ENCODE measurements at regions not wholly inside any gene's neighbourhood (a gene's known extent, or its start where the extent isn't known, plus 50 kb on each side); places are given as distances from the start of the nearest gene placed in this dataset.
A peak's percentile ranks its signal among the peaks of the same experiment; 100 is the strongest.

DNA sequence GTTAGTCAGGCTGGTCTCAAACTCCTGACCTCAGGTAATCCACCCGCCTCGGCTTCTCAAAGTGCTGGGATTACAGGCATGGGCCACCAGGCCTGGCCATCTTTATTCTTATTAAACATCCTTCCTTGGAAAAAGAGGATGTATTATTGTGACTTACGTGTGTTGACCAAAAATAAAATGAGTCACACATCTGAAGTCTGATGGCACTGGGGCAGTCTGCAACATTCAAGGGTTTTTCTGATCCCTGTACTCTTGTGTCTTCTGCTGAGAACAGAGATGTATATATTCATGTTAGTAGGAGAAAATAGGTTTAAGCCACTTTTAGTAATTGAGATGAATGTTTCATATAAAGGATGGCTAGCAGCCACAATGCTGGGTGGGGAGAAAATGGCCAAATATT, 129.9 kb upstream of the RIPOR2 start:
- no peak for DNase-seq (ENCODE audit: low read depth in 2 of 2)

DNA sequence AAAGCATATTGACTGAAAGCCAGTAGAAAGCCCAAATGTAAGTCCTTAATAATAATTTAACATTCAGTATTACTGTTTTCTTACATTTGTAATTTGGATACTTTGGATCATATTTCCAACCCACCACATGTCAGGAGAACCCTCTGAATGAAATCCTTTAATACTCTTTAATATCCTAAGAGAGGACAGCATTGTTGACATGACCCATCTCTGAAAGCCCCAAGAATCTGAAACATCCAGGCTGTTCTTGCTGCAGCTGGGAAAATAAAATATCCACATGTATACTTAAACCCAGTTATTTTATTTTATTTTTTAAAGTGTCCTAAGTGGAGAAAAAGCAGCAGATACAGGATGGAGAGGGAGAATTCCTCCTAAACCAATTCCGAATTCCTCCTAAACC, 130.8 kb upstream of the RIPOR2 start:
- no peak for DNase-seq (ENCODE audit: low read depth in 2 of 2)

DNA sequence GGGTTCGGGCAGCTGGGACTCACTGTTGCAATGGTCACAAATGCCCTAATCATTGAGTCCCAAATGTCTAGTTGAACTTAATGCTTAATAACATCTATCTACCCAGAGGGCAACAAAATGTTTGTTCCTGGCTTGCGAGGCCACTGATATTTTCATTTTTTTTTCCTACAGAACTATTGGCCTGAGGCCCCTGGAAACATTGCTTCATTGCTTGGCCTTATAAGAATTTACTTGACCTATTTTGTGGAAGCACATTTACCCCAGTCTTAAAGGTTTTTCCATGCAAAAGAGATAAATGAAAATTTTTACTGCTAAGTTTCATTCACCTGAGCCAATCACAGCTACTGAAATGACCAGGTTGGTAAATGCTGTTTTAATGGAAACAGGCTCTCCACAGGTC, 133.1 kb upstream of the RIPOR2 start:
- DNase-seq (ENCODE audit: low read depth in 2 of 2), result no peak

DNA sequence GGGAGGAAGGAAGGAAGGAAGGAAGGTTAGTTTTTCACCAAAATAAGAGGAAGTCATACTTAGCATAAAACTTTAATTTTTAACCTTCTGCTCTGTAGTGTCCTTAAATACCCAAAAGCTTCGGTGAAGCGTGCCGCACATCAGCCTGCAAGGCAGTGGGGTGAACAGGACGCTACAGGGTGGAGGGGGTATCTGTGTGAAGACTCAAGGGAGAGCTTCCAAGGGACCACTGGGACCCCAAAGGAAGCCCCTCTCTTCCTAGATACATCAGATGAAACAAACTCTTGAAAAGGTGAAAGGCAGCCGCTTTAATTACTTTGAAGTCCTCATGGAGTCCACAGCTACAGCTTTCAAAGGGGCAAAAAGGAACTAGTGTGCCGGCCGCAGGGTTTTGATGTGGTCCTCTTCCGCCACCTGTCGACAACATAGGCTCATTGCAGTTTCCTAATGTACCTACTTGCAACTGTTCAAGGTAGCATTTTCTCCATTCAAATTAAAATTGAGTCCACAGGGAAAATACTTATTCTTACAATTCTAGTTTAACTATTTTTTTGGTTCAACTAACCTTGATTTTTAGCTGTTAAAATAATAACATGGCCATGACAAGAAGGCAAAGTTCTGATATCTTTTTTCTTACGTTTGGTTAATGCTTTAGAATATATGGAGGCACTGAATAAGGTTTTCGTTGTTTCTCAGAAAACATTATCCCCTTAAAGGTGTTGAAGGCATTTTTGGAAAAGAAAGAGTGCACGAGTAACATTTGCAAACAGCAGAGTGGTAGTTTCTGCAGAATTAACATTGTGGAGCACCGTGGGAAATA, 135.0 kb upstream of the RIPOR2 start:
- peak; percentile 65 to 74 for DNase-seq (ENCODE audit: low read depth in 2 of 2)

DNA sequence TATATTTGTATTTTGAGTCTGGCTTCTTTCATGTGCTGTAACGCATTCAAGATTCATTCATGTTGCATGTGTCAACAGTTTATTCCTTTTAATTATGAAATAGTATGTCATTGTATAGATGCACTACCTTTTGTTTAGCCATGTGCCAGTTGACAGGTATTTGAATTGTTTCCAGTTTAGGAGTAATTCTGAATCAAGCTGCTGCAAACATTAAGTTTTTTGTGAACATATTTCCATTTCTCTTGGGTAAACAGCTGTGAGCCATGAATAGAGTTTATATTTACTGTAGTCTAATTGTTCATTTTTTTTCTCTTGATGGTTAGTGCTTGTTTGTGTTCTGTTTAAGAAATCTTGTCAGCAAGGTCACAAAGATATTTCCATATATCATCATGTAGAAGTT, 142.4 kb upstream of the RIPOR2 start:
- no peak for DNase-seq (ENCODE audit: low read depth in 2 of 2)

DNA sequence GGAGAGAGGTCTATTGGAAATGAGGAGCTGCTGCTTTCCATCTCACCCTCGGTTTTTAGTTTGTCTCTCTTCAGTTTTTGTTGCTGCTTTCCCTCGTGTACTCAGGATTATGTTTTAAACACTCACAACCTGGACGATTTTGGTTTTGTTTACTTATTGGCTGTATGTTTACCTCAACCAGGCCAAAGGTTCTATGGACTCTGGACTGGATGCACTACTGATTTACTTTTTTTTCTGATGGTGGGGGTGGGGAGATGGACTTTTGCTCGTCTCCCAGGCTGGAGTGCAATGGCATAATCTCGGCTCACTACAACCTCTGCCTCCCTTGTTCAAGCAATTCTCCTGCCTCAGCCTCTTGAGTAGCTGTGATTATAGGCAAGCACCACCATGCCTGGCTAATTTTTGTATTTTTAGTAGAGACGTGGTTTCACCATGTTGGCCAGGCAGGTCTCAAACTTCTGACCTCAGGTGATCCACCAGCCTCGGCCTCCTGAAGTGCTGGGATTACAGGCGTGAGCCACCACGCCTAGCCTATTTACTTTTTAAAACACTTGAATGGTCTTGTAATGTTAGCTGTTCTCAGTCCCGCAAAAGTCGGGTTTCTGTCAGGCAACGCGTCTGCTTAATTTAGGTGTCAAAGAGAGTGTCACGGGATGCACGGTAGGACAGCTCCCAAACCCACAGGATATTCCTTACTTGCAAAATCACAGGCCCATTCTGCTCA, 148.2 kb upstream of the RIPOR2 start:
- no peak for DNase-seq (ENCODE audit: low read depth in 2 of 2)

DNA sequence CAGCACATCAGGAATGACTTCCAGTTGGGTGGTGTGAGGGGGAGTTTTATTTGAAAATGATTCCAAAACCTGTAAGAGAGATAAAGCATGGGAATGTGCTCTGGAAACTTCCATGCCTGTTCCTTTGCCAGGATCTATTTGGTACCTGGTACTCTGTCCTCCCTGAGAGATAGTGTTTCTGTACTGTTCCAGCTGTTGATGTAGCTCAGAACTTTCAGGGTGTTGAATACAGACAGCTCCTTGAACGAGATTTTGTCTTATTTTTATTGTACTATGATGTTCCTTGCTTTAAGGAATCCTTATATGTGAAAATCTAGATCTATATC, 148.7 kb upstream of the RIPOR2 start:
- DNase-seq (ENCODE audit: low read depth in 2 of 2), result no peak

DNA sequence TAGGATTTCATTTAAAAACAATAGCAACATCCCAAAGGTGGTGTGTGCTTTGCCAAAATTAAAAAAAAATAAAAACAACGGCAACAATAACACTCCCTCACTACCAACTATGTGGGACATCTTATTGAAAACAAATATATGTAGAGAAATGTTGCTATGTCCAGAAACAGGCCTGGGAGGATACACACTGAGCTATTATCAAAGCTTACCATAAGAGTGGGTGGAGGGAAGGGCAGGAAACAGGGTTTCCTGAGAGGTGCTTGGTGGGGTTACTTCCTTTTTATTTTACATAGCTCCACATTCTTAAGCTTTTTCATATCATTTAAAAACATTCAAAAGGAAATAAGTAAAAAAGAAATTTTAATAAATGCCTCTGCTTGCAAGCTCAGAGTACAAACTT, 150.0 kb upstream of the RIPOR2 start:
- no peak for DNase-seq (ENCODE audit: low read depth in 2 of 2)

DNA sequence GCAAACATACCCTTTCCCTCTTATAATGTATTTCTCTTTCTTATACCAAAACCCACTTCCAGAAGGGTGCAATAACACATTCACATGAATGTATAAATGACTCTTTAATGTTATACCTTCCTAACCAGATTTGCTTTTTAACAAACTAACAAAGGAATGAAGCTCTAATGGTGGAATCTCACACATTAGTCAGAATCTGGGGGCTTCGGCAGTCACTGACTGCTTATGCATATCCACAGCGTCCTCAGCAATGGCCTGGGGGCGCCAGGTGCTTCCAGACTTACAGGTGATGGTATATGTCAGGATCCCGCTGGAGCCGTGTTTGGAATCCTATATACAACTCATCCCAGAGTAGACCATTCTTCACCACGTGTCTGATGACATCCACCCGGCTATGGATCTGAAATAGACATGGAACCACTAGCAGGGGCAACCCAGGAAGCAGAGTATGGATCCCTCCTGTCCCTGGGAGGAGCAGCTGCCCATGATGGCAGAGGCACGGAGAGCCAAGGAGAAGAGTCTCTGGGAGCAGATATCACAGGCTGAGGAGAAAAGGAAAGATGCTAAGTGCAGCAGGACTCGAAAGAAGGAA, 150.8 kb upstream of the RIPOR2 start:
- no peak for DNase-seq (ENCODE audit: low read depth in 2 of 2)

DNA sequence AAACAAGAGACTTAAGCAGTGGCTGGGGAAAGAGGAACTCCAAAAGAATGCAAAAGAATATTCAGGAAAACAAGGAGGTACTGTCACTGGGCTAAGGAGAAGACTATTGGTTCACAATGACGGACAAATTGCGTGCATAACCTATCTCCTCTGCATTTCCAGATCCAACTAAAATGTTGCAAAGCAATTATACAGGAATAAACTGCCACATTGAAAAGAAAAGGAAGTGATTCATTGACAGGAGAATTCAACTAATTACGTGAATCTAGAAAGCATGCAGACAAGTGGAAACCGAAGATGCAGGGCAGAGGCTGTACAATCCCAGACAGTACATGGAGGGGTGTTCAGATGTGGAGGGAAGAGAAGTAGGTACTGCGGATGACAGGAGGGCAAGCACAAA, 152.8 kb upstream of the RIPOR2 start:
- DNase-seq (ENCODE audit: low read depth in 2 of 2), result no peak

DNA sequence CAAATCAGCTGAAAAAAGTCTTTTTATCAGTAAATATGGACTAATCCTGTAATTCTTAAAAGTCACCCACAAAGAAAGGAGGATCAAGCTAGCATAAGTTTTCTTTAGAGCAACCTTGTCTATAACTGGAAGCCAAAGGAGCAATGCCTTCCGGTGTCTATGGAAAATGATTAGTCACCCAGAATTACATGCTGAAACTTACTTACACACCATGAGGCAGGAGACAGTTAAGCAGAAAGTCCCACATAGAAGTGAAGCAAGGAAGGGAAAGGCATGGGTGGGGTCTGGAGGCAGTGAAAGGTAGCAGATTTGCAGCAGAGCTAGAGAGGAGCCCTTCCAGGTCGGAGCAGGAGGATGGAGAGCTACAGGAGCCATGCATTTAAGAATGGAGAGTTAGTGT, 153.7 kb upstream of the RIPOR2 start:
- no peak for DNase-seq (ENCODE audit: low read depth in 2 of 2)

DNA sequence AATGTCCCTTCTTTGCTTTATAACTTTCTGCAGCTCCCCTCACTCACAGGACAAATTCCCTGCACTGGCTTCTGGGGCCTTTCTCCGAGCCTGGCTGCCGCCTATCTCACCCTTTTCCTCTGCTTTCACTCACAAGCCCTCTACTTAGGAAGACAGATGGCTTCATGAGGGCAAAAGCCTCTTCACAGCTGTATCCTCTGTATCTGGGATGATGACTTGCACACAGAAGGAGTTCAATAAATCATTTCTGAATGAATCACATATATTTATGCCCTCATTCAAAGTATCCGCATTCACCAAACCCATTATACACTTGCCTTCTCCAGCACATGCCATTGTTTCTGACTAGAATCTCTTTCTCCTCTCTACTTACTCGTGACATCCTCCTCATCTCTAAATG, 159.0 kb upstream of the RIPOR2 start:
- no peak for DNase-seq (ENCODE audit: low read depth in 2 of 2)

DNA sequence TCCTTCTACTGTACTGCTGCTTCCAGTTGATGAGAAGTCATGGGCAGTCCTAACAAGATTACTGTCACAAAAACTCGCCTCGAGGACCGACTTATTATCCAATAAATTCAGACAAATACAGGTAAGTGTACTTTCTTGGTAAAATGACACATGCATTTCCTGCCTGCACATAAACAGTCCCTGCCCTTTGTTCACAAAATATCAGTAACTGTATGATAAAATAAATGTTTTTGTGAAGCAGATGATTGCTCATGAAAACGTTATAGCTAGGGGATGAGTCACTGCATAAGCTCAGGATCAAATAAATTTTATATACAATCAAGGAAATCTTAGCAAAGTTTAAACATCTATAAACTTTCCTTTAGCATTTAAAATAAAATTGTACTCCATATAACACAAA, 164.5 kb upstream of the RIPOR2 start:
- DNase-seq (ENCODE audit: low read depth in 2 of 2), result no peak

DNA sequence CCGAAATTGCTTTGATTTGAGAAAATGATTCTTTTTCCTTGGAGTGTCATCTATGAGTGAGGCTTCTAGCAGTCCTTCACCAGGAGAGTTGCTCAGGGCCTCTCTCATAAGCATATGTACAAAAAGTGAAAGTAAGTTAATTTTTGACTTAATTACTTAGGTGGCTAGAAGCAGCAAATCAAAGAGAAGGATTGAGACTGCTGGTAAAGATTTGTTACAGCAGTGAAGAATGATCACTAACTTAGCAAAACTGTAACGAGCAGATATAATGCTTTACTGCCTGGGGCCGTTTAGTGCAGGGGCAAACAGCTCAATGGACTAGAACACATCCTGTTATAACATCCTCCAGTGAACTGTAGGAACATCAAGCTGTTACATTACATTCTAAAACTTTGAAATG, 167.8 kb upstream of the RIPOR2 start:
- no peak for DNase-seq (ENCODE audit: low read depth in 2 of 2)

DNA sequence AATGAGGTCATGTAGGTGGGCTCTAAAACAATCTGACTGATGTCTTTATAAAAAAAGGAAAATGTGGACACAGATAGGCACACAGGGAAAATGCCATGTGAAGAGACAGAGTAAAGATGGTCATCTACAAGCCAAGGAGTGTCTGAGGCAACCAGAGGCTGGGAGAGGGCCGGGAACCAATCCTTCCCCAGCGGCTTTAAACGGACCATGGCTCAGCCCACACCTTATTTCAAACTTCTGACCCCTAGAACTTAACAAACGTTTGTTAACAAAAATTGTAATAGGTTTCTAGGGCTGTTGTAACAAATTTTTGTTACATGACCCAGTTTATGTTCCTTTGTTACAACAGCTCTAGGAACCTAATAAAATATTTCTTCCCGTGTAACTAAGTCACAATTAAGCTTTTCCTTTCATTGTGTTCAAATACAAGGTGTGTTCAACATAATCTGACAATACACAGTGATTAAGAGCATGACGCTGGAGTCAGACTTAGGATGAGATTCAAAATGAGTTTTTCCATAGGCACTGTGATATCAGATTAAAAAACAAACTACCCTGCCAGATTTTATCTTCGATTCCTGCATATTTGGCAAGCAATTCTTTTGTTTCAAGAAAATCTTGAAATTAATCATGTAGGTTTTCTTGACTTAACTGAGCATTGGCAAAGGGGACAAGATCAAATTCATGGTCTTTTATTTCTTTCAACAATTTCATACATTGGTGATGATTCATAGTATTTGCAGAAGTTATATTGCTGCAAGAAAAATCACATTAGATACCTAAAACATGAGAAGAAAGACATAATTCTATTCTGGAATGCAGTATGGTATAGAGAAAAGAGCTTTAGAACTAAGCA, 169.5 kb upstream of the RIPOR2 start:
- DNase-seq (ENCODE audit: low read depth in 2 of 2), result no peak

DNA sequence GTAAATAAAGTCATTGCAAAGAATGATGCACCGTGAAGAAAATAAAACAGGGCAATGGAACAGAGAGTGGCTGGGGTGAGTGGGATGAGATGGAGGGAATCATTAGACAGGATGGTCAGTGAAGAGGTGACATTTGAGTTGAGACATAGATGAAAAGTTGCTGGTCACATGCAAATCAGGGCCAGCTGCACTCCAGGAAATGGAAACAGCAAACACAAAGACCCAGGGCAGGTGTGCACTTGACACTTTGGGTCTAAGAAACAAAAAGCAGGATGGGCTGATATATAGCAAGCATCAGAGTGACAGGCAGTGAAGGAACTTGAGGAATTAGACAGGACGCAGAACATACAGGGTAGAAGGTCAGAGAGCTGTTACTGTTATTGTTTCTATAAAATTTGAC, 171.5 kb upstream of the RIPOR2 start:
- DNase-seq (ENCODE audit: low read depth in 2 of 2), result no peak

DNA sequence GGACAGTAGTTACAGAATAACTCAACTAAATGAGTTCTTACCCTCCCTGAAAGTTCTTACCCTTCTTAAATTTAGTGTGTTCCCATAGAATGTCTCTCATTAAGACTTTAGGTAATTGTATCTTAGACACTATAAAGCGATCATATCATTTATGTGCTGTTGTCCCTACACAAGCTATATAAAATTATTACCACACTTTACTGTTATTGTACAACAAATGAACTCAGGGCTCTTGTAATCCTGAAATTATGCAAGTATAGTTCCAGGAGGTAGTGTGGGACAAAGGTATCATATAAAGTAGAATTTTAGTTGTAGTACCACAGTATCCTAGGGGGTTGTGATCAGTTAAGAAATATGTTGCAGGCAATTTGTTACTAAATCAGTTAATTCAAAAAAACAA, 167.4 kb upstream of the CARMIL1 start:
- DNase-seq (ENCODE audit: low read depth in 2 of 2), result no peak

DNA sequence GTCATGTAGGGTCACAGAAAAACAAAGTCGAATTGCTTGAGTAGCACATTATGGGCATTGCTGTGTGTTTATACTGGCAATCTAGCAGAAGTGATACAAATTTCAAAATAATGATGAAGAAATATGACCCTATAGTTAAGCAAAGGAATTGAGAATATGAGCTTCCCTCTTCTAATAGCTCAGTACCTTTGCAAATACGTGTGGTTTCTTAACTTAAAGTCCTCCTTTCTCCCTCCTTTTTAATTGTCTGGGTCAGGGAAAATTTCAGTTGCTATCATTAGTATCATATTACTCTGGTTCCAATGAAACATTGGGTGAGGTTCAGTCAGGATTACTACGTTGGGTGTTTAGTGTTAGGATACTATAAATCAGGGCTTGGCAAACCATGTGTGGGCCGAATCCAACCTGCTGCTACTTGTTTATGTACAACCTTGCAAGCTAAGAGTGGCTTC, 166.8 kb upstream of the CARMIL1 start:
- no peak for DNase-seq (ENCODE audit: low read depth in 2 of 2)

DNA sequence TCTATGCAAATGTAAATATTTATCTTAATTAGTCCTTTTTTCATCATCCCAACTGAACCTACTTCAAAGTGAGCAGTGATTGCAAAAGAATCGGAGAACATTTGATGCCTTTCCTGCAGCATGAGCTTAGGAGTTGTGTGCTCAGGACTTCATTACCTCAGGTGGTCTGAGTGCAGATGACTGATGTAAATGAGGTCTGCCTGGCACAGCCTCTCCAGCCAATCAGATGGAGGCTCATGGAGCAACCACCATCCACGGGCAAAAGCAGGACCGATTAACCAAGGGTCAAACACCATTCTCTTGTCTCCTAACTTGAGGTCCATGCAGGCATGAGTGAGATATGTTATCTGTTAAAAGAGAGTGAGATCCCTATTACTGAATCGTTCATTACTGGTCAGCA, 165.7 kb upstream of the CARMIL1 start:
- DNase-seq (ENCODE audit: low read depth in 2 of 2), result no peak

DNA sequence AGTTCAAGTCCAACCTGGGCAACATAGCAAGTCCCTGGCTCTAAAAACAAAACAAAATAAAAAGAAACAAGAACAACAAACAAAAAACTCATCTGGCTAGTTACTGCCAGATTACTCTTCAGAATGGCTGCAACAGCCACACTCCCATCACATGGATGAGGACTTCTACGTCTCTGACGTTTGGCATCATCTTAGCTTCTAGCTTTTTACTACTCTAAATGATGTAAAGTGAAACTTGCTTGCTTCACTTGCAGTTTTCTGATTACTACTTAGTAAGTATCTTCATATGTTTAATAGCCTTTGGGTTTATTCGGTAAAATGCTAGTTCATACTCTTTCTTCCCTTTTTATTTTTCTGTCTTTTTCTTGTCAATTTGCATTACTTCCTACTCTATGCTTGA, 161.1 kb upstream of the CARMIL1 start:
- no peak for DNase-seq (ENCODE audit: low read depth in 2 of 2)

DNA sequence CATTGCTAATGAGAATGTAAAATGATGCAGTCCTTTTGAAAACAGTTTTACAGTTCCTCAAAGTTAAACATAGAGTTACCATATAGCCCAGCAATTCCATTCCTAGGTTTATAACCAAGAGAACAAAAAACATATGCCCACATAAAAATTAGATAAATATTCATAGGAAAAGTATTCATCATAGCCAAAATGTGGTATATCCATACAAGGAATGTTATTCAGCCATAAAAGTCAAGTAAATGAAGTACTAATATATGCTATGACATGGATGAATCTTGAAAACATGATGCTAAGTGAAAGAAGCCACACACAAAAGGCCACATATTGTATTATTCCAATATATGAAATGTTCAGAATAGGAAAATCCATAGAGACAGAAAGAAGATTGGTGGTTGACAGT, 158.0 kb upstream of the CARMIL1 start:
- DNase-seq (ENCODE audit: low read depth in 2 of 2), result no peak

DNA sequence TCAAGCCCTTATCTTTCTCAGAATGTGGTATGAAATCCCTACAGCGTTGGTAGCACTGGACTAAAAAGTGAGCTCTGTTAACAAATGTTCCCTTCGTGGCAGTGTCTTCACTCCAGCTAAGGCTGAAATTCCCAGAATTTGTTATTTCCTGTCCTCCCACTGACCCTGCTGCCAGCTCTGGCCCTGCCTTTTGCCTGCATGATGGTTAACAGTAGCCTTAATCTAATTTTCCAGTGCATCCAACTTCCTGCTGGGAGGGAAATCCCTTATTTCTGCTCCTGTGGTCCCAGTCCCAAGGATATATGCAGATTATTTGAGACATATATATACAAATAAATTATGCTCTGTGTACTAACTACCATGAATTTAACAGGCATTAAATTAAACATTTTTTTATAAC, 157.2 kb upstream of the CARMIL1 start:
- no peak for DNase-seq (ENCODE audit: low read depth in 2 of 2)

Data from stimulated activated CD4-positive, alpha-beta T cell treated with anti-CD3 and anti-CD28 coated beads, Interleukin-15, amount 100 ng/mL, for 48 hours (primary cell).